ENCODE measurements at regions not wholly inside any gene's neighbourhood (a gene's known extent, or its start where the extent isn't known, plus 50 kb on each side); places are given as distances from the start of the nearest gene placed in this dataset.
"Not testable (repeated sequence)": the region's sequence is repeated elsewhere in the genome, so short reads cannot be mapped to it uniquely, and the experiment has no call there.

DNA sequence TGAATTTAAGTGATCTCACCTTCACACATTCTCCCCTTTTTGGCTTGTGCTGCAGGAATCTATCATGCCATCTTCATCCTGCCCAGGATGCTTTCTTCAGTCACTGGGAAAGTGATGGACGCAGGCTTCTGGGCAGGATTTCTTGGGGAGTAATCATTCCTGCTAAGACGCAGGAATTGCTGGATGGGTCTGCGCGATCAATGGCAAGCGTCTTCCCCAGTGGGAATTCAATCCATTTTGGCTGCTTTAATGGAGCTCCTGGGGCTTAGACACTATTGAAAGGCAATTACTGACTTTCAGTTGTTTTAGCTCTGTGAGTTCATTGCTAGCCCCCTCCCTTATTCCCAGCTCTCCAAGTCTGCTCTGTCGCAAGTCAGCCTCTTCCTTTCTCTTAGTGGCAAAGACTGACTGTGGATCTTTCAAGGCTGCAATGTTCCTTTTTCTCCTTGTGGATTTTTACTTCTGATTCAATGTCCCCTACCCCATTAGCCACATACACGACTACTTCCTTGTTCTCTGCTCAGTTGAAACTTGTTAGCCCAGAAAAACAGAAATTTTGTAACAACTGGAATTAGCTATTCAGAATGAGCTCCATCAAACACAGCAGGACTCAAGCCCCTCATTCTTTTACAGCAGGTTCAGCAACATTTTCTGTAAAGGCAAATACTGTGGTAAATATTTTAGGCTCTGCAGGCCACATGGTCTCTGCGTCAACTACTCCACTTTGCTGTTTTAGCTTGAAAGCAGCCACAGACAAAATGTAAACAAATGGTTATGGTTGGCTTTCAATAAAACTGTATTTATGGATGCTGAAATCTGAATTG, 154.9 kb downstream of the ASB9 start:
- DNase-seq: no peak

GRCh38 chrX:15107367-15107988, 162.4 kb downstream of the ASB9 start:
- peak; percentile 22 for DNase-seq

GRCh38 chrX:15098505-15098904, 171.4 kb downstream of the ASB9 start:
- DNase-seq: no peak

- DNase-seq: no peak
Measured at GRCh38 chrX:15087747-15088146, 182.1 kb downstream of the ASB9 start.

GRCh38 chrX:15073313-15073712, 196.6 kb downstream of the ASB9 start:
- no peak for DNase-seq

DNA sequence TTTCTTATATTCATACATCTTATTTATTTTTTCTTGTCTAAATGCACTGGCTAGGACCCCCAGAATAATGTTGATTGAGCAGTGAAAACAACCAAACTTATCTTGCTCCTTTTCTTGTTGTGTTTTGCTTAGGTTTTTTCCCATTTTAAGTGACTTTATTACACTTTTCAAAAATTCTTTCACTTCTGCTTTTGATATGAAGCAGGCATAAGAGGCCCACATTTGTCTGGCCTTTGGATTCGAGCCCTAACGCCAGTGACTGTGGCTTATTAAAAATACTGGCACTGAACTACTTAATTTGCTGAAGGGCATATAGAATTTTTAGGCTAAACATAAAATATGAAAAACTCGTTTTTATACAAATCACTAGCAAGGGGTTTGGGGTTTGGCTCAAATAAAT, 197.0 kb downstream of the ASB9 start:
- no peak for DNase-seq

DNA sequence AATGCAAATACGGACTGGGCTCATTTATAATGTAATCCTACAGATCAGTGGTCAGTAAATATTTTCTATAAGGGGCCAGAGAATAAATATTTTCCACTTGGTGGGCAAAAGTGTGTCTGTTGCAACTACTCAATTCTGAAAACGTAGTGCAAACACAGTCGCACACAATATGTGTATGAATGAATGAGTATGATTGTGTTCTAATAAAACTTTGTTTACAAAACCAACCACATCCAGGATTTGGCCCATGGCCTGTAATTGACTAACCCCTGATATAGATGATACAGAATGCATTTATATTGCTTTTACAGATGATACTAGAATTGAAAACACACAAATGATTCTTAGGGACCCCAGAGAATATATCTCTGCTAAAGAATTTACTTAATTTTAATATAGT, 197.6 kb downstream of the ASB9 start:
- no peak for DNase-seq

GRCh38 chrX:15059474-15059873, 186.3 kb downstream of the MOSPD2 start:
- no peak for DNase-seq

DNA sequence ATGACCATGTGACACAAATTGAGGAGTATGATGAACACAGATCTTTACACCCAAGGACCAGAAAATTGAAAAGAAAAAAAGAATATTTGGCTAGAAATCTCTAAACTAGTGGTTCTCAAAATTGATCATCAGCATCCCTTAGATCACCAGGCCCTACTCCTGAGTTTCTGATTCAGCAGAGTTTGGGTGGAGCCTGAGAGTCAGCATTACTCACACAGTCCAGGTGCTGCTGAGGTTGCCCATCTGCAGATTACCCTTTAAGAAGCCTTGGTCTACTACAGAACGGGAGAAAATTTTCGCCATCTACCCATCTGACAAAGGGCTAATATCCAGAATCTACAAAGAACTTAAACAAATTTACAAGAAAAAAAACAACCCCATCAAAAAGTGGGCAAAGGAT, 182.8 kb downstream of the MOSPD2 start:
- no peak for DNase-seq

- DNase-seq: no peak
Measured at GRCh38 chrX:15055146-15055930, 182.1 kb downstream of the MOSPD2 start.

GRCh38 chrX:15050395-15050794, 177.2 kb downstream of the MOSPD2 start:
- no peak for DNase-seq

GRCh38 chrX:15043538-15043937, 170.3 kb downstream of the MOSPD2 start:
- DNase-seq: no peak

DNA sequence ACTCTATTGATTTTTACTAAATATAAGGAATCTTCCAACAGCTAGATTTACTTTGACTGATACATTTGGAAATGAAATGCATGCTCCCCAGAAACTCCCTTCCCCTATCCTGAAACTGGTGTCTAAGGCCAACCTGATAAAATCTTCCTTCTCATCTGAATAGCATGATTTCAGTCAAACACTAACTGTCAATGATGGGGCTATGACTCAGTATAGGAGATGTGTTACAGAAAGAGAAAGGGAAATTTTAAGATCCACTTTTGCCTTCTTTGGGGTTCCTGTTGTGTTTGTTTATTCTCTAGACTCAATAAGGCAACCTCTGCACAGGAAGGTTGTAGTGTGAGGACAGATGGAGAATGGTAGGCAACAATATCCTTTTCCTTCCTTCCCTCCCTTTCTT, 160.7 kb downstream of the MOSPD2 start:
- no peak for DNase-seq

DNA sequence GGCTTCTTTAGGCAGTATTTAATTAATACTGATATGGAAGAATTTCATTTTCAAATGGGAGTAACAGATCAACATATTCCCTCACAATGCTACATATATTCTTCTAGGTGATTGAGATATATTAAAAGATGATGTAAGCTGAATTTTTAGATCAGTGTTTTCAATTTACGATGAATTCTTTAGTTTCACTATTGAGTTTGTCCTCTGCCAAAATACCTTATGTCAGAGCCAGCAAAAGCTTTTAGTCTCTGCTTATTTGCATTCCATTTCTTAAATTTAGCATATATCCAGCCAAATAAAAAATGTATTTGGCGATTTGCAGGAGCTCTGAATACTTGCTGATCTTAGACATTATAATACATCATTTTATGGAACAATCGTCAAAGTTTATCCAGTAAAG, 144.3 kb downstream of the MOSPD2 start:
- no peak for DNase-seq

- no peak for DNase-seq
Measured at GRCh38 chrX:15016051-15016450, 142.8 kb downstream of the MOSPD2 start.

- no peak for DNase-seq
Measured at GRCh38 chrX:15014281-15014680, 141.1 kb downstream of the MOSPD2 start.

GRCh38 chrX:15013461-15013860, 140.2 kb downstream of the MOSPD2 start:
- no peak for DNase-seq

GRCh38 chrX:14997271-14997670, 124.0 kb downstream of the MOSPD2 start:
- no peak for DNase-seq

GRCh38 chrX:14984425-14984824, 111.2 kb downstream of the MOSPD2 start:
- not testable (repeated sequence) for DNase-seq
